B cell (primary cell): ENCODE measurements at regions not wholly inside any gene's neighbourhood (a gene's known extent, or its start where the extent isn't known, plus 50 kb on each side); places are given as distances from the start of the nearest gene placed in this dataset.

ENCODE experiments used
- ATAC-seq: fragments of 200-7000 bp; cut with Tn5 transposase; one replicate; pipeline ENCODE4 v1.10.0; 2021; ENCODE audit warnings: low read depth, mild to moderate bottlenecking, moderate number of reproducible peaks, moderate library complexity
- CTCF ChIA-PET: fragments of 350-600 bp; sonication (Branson Sonifier 250); formaldehyde crosslinking; loops from one replicate; lab custom pipeline; 2021; ENCODE audit warnings: antibody characterized with exemption, inconsistent platforms; lab: Charles Lee
- POLR2A ChIA-PET: fragments of 350-600 bp; sonication (Branson Sonifier 250); formaldehyde crosslinking; loops from one replicate; lab custom pipeline; 2021; ENCODE audit warnings: antibody characterized with exemption; lab: Charles Lee
- DNase-seq: peaks from one replicate; pipeline ENCODE4 v3.0.0; 2013
- H2AFZ ChIP-seq: 2 replicates; pipeline ENCODE4 v1.6.1; 2012; ENCODE audit warnings: mild to moderate bottlenecking, low read depth, low read length; ENCODE audit not compliant: insufficient read depth, poor library complexity, severe bottlenecking
- H3K27ac ChIP-seq, 2 donors: 1 replicate in 1 of 2; 2 replicates in 1 of 2; pipeline ENCODE4 v1.5.1; 2012 to 2013; ENCODE audit warnings: low read length in 2 of 2, mild to moderate bottlenecking in 2 of 2, moderate library complexity in 1 of 2
- H3K27me3 ChIP-seq, 4 experiments: fragments of 200-600 bp in 1 of 4; sonication (generic) in 1 of 4; replicated peaks in 1 of 4; 1 replicate in 2 of 4; 2 replicates in 2 of 4; pipeline versions ENCODE4 v1.6.1 to v1.7.0; 2013 to 2016; ENCODE audit warnings: low read length in 3 of 4, mild to moderate bottlenecking in 2 of 4, mixed read lengths in 1 of 4, moderate library complexity in 1 of 4; ENCODE audit not compliant: insufficient read depth in 4 of 4, control insufficient read depth in 3 of 4; ENCODE audit errors: control extremely low read depth in 1 of 4
- H3K36me3 ChIP-seq, 2 experiments: replicated peaks in 1 of 2; 1 replicate in 1 of 2; 2 replicates in 1 of 2; pipeline versions ENCODE4 v1.6.1 to v1.7.1; 2013; ENCODE audit warnings: low read length in 1 of 2; ENCODE audit not compliant: insufficient read depth in 2 of 2, control insufficient read depth in 1 of 2; ENCODE audit errors: control extremely low read depth in 1 of 2, extremely low read depth in 1 of 2
- H3K4me1 ChIP-seq, 2 donors: fragments of 200-600 bp in 1 of 2; sonication (generic) in 1 of 2; 1 replicate in 1 of 2; 2 replicates in 1 of 2; pipeline versions ENCODE4 v1.5.1 to v1.6.1; 2013 to 2017; ENCODE audit warnings: low read length in 2 of 2; ENCODE audit not compliant: control insufficient read depth in 2 of 2, insufficient read depth in 2 of 2
- H3K4me2 ChIP-seq: replicated peaks from 2 replicates; pipeline ENCODE3; 2012; ENCODE audit warnings: mild to moderate bottlenecking, low read depth, low read length; ENCODE audit not compliant: poor library complexity, severe bottlenecking
- H3K4me3 ChIP-seq, 5 experiments: fragments of 200-600 bp in 1 of 5; sonication (generic) in 1 of 5; 1 replicate in 3 of 5; 2 replicates in 2 of 5; pipeline versions ENCODE4 v1.5.1 to v1.7.0; 2011 to 2016; ENCODE audit warnings: low read length in 4 of 5, mild to moderate bottlenecking in 4 of 5, low read depth in 2 of 5, control low read depth in 1 of 5, moderate library complexity in 1 of 5; ENCODE audit not compliant: insufficient read depth in 1 of 5; ENCODE audit errors: control extremely low read depth in 1 of 5, extremely low read depth in 1 of 5
- H3K79me2 ChIP-seq: fragments of 200-600 bp; sonication (generic); one replicate; pipeline ENCODE4 v1.6.0; 2016; ENCODE audit warnings: low read length; ENCODE audit not compliant: control insufficient read depth, insufficient read depth
- H3K9ac ChIP-seq: fragments of 200-600 bp; sonication (generic); 2 replicates; pipeline ENCODE4 v1.6.1; 2017; ENCODE audit warnings: mild to moderate bottlenecking, low read length, moderate library complexity
- H3K9me3 ChIP-seq, 3 donors: one replicate each; pipeline versions ENCODE4 v1.6.1 to v1.7.1; 2013; ENCODE audit warnings: low read length in 2 of 3; ENCODE audit not compliant: control insufficient read depth in 2 of 3, insufficient read depth in 1 of 3; ENCODE audit errors: control extremely low read depth in 1 of 3
- H4K20me1 ChIP-seq: 2 replicates; pipeline ENCODE4 v1.6.0; 2012; ENCODE audit warnings: mild to moderate bottlenecking, low read length; ENCODE audit not compliant: insufficient read depth, control insufficient read depth, poor library complexity, severe bottlenecking
- H3K27ac Mint-ChIP-seq: one replicate; pipeline ENCODE4 v1.8.0; 2021; ENCODE audit warnings: mixed read lengths
- H3K27me3 Mint-ChIP-seq: one replicate; pipeline ENCODE4 v1.8.0; 2021; ENCODE audit warnings: mixed read lengths
- H3K4me1 Mint-ChIP-seq: one replicate; pipeline ENCODE4 v1.8.0; 2021; ENCODE audit warnings: mixed read lengths
- H3K4me3 Mint-ChIP-seq: one replicate; pipeline ENCODE4 v1.8.0; 2021; ENCODE audit warnings: mixed read lengths
- H3K9me3 Mint-ChIP-seq: one replicate; pipeline ENCODE4 v1.8.0; 2022; ENCODE audit warnings: mixed read lengths; ENCODE audit not compliant: insufficient read depth
- CTCF ChIP-seq: fragments of 200-600 bp; IDR thresholded peaks from one replicate; pipeline ENCODE4 v1.8.0; 2022; ENCODE audit warnings: antibody characterized with exemption, mild to moderate bottlenecking
- EZH2 ChIP-seq: IDR thresholded peaks from 2 replicates; pipeline ENCODE4 v1.6.1; 2012; ENCODE audit warnings: borderline replicate concordance, low read depth, mild to moderate bottlenecking, moderate library complexity, low read length; ENCODE audit not compliant: insufficient read depth, poor library complexity, severe bottlenecking
- WGBS: methylation state at CpG from one replicate; pipeline ENCODE4 v1.1.5; 2013; ENCODE audit warnings: missing lambda C conversion rate; ENCODE audit not compliant: insufficient coverage; 5-methylcytosine and 5-hydroxymethylcytosine counted together
- intact Hi-C: fragments of 100-400 bp; cut with micrococcal nuclease; formaldehyde crosslinking; loops from one replicate; pipeline ENCODE4 v1.10.0; 2022

GRCh38 chr17:77363821-77364361 is 223.1 kb downstream of the SEC14L1 start:
- no peak for TF ChIP-seq EZH2
- H3K4me1 Mint-ChIP-seq, result peaks cover 45% of the 10 kb centered on the region
- Histone ChIP-seq H3K9ac (no peak overlapping the region), H4K20me1 (no peaks in the 10 kb centered on the region), H3K9me3 (peaks cover 0 to 3% (median 0%) of the 10 kb centered on the region in 3 donors), H2AFZ (no peak overlapping the region), H3K27me3 (no peaks in the 10 kb centered on the region), H3K4me1 (peaks cover 38 to 51% of the 10 kb centered on the region in 2 donors), H3K79me2 (peaks cover 13% of the 10 kb centered on the region), H3K27ac (no peak overlapping the region), H3K4me3 (no peak overlapping the region), H3K4me2 (peak overlapping the region; percentile 49), H3K36me3 (no peaks in the 10 kb centered on the region)
- ChIA-PET CTCF (interaction anchor here (0.7 kb wide), 2 partner anchors 80 to 390 kb away, joined by 3 read pairs; no protein-coding TSS in a partner anchor), POLR2A (no interaction called here)
- ATAC-seq, result no peak
- no peaks in the 10 kb centered on the region for H3K9me3 Mint-ChIP-seq
- DNase-seq, result no peak
- H3K27me3 Mint-ChIP-seq, result peaks cover 4% of the 10 kb centered on the region
- H3K4me3 Mint-ChIP-seq, result no peak overlapping the region
- no peak overlapping the region for H3K27ac Mint-ChIP-seq
- WGBS, result 20% methylated on average over 16 of the region's 17 CpGs
- intact Hi-C loops, result no loop called here

- Histone ChIP-seq H3K27me3 (no peaks in the 10 kb centered on the region), H2AFZ (no peak overlapping the region), H3K79me2 (peaks cover 13% of the 10 kb centered on the region), H3K27ac (no peak overlapping the region), H3K9ac (no peak overlapping the region), H3K4me1 (peaks cover 38 to 51% of the 10 kb centered on the region in 2 donors), H4K20me1 (no peaks in the 10 kb centered on the region), H3K4me3 (no peak overlapping the region), H3K4me2 (peak overlapping the region; percentile 49), H3K36me3 (no peaks in the 10 kb centered on the region), H3K9me3 (peaks cover 0 to 3% (median 0%) of the 10 kb centered on the region in 3 donors)
- peaks cover 45% of the 10 kb centered on the region for H3K4me1 Mint-ChIP-seq
- TF ChIP-seq EZH2, result no peak
- no peak for TF ChIP-seq CTCF
- H3K9me3 Mint-ChIP-seq, result no peaks in the 10 kb centered on the region
- 86% methylated on average over 4 of the region's 10 CpGs for WGBS
- peaks cover 4% of the 10 kb centered on the region for H3K27me3 Mint-ChIP-seq
- H3K27ac Mint-ChIP-seq, result no peak overlapping the region
- no peak for ATAC-seq
- POLR2A ChIA-PET, result no interaction called here
- no peak for DNase-seq
- no peak overlapping the region for H3K4me3 Mint-ChIP-seq
- CTCF ChIA-PET, result no interaction called here
- intact Hi-C loops, result no loop called here
These were observed 223.7 kb downstream of the SEC14L1 start for GRCh38 chr17:77364381-77364911.
